ENCODE measurements at regions not wholly inside any gene's neighbourhood (a gene's known extent, or its start where the extent isn't known, plus 50 kb on each side); places are given as distances from the start of the nearest gene placed in this dataset.
A peak's percentile ranks its signal among the peaks of the same experiment; 100 is the strongest.

- no peak for DNase-seq
Measured at GRCh38 chr17:73990290-73990689, 213.2 kb upstream of the RPL38 start.

GRCh38 chr17:73991260-73991659, 212.2 kb upstream of the RPL38 start:
- DNase-seq: no peak

- no peak for DNase-seq
Measured at GRCh38 chr17:73994946-73995345, 208.5 kb upstream of the RPL38 start.

- DNase-seq: no peak
Measured at GRCh38 chr17:73997059-73997458, 206.4 kb upstream of the RPL38 start.

GRCh38 chr17:73998249-73998648, 205.2 kb upstream of the RPL38 start:
- no peak for DNase-seq

GRCh38 chr17:73998653-73999645, 204.5 kb upstream of the RPL38 start:
- DNase-seq: peak; percentile 69 to 78

- no peak for DNase-seq
Measured at GRCh38 chr17:74001145-74001544, 202.3 kb upstream of the RPL38 start.

- no peak for DNase-seq
Measured at GRCh38 chr17:74002241-74002640, 201.2 kb upstream of the RPL38 start.

GRCh38 chr17:74004056-74004455, 199.4 kb upstream of the RPL38 start:
- DNase-seq: no peak

GRCh38 chr17:74005790-74006189, 197.7 kb upstream of the RPL38 start:
- no peak for DNase-seq

GRCh38 chr17:74006371-74006770, 197.1 kb upstream of the RPL38 start:
- no peak for DNase-seq

GRCh38 chr17:74008196-74008595, 195.3 kb upstream of the RPL38 start:
- peak; percentile 26 to 59 for DNase-seq

GRCh38 chr17:74009056-74009625, 194.3 kb upstream of the RPL38 start:
- peak in 1 of 2 experiments; percentile 37 for DNase-seq

- DNase-seq: no peak
Measured at GRCh38 chr17:74010903-74011302, 192.6 kb upstream of the RPL38 start.

- peak; percentile 74 to 88 for DNase-seq
Measured at GRCh38 chr17:74011966-74012365, 191.5 kb upstream of the RPL38 start.

GRCh38 chr17:74012465-74012864, 191.0 kb upstream of the RPL38 start:
- DNase-seq: peak in 1 of 2 experiments; percentile 56

- no peak for DNase-seq
Measured at GRCh38 chr17:74015316-74015715, 188.2 kb upstream of the RPL38 start.

GRCh38 chr17:74015990-74016389, 187.5 kb upstream of the RPL38 start:
- DNase-seq: no peak

- no peak for DNase-seq
Measured at GRCh38 chr17:74016461-74016860, 187.0 kb upstream of the RPL38 start.

GRCh38 chr17:74017466-74017865, 186.0 kb upstream of the RPL38 start:
- DNase-seq: no peak

GRCh38 chr17:74018115-74018514, 185.4 kb upstream of the RPL38 start:
- no peak for DNase-seq

GRCh38 chr17:74019271-74019670, 184.2 kb upstream of the RPL38 start:
- DNase-seq: no peak

GRCh38 chr17:74019860-74020259, 183.6 kb upstream of the RPL38 start:
- DNase-seq: no peak

- no peak for DNase-seq
Measured at GRCh38 chr17:74020522-74020921, 183.0 kb upstream of the RPL38 start.

Data from NCI-H2081 (cell line).